ENCODE measurements at regions not wholly inside any gene's neighbourhood (a gene's known extent, or its start where the extent isn't known, plus 50 kb on each side); places are given as distances from the start of the nearest gene placed in this dataset.
"Not testable (repeated sequence)": the region's sequence is repeated elsewhere in the genome, so short reads cannot be mapped to it uniquely, and the experiment has no call there.

DNA sequence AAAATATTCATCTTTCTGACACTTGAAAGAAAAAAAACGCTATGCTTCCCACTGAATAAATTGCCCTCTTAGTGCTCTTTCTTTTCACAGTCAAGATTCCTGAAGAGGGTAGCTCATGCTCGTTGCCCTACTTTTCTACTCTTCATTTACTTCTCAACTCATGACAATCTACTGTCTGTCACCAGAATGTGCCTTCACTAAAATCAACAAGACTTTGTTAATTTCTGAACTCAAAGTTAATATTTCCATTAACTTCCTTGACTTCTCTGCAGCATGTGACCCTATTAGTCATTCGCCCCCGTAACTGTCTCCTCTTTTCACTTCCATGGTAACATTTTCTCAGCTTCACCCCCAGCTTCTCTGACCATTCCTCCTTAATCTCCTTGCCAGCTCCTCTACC lies 98.9 kb upstream of the MAPRE2 start:
- DNase-seq (ENCODE audit: low read depth in 2 of 2): no peak

DNA sequence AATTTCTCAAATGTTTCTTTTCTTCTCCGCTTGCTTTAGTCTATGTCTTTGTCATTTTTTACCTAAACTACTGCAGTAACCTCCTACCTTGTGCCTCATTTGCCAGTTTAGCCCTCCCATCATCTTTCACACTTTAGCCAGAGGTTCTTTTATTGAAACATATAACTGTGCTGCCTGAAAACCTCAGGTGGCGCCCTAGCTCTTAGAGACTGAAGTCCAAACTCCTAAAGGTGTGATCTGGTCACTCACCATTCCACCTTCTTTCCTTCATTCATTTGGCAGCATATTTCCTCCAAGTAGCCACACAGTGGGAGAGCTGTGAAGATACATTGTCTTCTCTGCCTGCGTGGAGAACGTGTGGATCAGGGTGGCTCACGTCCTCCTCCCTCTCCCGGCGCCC lies 98.2 kb upstream of the MAPRE2 start:
- no peak for DNase-seq (ENCODE audit: low read depth in 2 of 2)

GRCh38 chr18:34943587-34943986 lies 97.6 kb upstream of the MAPRE2 start:
- no peak for DNase-seq (ENCODE audit: low read depth in 2 of 2)

DNA sequence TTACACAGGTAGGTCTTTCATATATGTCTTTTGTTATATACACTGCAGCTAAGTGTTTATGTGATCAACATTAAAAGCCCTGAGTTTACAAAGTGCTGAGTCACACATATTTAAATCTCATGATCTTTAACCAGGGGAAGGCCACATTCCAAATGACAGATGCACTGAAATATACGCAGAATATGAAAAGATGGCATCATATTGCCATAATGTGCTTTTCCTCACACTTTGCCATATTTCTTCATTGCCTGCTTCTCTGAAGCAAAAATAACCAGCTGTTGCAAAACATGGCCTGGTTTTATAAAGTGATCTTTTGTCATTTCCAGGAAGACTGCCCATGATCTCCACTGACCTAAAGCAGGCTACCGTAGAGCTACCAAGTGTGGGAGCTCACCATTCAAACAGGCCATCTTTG lies 93.5 kb upstream of the MAPRE2 start:
- DNase-seq (ENCODE audit: low read depth in 2 of 2): no peak

- no peak for DNase-seq (ENCODE audit: low read depth in 2 of 2)
Observed at GRCh38 chr18:34951625-34952379, 89.4 kb upstream of the MAPRE2 start.

GRCh38 chr18:34953212-34953611 lies 88.0 kb upstream of the MAPRE2 start:
- DNase-seq (ENCODE audit: low read depth in 2 of 2): no peak

DNA sequence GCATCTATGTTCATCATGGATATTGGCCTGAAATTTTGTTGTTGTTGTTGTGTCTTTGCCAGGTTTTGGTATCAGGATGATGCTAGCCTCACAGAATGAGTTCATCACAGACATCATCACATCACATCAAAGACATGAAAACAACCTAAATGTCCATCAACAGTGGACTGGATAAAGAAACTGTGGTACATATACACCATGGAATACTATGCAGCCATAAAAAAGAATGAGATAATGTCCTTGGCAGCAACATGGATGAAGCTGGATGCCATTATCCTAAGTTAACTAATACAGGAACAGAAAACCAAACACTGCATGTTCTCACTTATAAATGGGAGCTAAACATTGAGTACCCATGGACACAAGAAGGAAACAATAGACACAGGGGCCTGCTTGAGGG lies 85.7 kb upstream of the MAPRE2 start:
- not testable (repeated sequence) for DNase-seq (ENCODE audit: low read depth in 2 of 2)

- DNase-seq (ENCODE audit: low read depth in 2 of 2): no peak
Observed at GRCh38 chr18:34956663-34957062, 84.5 kb upstream of the MAPRE2 start.

DNA sequence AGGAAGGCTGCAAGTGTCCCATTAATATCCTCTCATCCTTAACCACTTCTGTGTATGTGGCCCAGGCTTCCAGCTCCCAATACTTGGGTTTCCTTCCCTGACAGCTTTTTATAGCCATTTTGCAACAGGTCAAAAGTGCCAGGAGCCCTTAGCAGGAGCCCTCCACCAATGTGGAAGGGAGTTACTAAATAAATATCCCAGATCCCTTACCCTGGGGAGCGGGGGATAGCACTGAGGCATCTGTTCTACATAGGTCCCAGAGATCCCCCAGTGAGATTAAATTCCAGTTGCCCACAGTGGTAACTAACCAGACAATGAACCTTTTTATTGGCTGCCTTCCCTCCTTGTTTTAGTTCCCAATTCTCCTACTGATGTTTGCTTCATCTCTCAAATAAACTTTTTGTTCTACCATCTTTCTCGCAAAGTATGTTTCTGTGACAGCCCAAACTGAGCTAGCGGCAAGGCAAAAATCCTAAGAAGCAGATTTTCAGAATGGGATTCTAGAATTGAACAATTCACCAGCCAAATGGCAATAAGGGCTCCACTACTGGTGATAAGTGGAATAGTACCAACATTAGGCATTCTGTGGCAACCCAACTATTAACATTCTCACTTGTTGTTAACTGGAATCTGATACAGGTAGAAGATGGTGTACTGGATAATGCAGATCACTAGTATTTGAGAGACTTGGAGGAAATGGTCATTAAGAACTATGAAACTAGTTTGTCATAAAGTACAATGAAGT lies 83.9 kb upstream of the MAPRE2 start:
- DNase-seq (ENCODE audit: low read depth in 2 of 2): no peak

- no peak for DNase-seq (ENCODE audit: low read depth in 2 of 2)
Observed at GRCh38 chr18:34957864-34958259, 83.4 kb upstream of the MAPRE2 start.

- DNase-seq (ENCODE audit: low read depth in 2 of 2): no peak
Observed at GRCh38 chr18:34959211-34959829, 81.9 kb upstream of the MAPRE2 start.

GRCh38 chr18:34959989-34960388 lies 81.2 kb upstream of the MAPRE2 start:
- no peak for DNase-seq (ENCODE audit: low read depth in 2 of 2)

DNA sequence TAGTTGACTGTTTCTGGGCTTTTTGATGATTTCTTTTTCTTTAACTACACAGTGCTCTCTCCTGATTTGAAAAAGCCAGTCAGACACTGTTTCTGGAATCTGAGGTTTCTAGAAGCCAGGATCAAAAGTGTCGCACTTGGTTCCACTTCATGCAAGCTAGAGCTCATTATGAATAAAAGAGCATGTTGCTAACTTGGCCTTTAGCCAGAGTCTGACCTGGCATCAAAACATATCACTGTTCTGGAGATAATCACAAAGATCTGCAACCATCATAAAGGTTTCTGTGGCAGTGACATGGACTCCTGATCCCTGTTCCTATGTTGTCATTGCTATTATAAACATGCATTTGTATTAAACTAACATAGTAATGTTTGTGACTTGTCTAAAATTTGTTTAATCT lies 76.1 kb upstream of the MAPRE2 start:
- no peak for DNase-seq (ENCODE audit: low read depth in 2 of 2)

DNA sequence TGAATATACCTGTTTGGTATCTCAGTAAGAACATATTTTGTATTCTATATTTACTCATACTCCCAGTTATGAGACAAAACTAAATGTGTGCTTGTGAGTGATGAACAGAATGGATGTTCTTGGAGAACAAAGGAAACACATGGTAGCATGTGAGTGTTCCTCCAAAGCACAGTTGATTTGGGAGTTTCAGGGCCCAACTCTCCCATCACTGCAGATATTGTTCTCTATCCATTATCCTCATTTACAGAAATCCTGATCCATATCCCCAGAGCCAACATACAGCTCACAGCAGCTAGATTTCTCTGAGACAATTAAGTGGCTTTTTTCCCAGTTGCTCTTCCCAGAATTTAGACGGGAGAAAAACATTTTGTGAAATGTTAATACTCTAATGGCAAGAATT lies 75.6 kb upstream of the MAPRE2 start:
- DNase-seq (ENCODE audit: low read depth in 2 of 2): no peak

DNA sequence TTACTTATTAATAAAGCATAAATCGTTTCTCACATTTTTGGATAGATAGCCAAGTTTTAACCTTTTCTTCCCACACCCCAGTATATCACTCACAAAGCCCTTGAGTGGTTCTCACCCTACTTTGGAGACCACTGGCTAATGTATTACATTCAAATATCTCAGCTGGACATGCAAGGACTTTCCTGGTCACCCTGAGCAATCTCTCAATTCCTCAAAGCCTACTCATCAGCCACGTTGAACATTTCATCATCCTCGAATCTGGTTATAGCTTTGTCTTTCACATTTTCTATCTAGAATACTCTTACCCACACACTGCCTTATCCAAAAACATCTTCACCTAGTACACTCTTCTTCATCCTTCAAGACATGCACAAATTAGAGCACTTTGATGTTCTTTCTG lies 71.1 kb upstream of the MAPRE2 start:
- DNase-seq (ENCODE audit: low read depth in 2 of 2): no peak

DNA sequence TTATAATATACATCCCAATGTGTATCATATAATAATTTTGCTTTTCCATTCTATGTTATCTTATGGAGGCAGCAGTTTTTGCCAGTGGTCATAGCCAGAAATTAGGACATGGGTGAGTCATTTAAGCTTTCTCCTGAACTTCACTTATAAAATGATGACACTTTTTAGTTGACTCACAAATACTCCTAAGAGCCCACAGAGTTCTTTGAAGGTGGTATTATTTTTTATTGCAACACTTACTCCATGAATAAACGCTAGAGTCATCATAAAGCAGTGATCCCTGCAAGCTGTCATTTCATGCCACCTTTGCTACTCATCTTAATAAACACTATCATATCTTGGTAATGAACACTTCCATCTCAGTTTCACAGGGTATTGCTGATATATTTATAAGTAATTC lies 69.9 kb upstream of the MAPRE2 start:
- DNase-seq (ENCODE audit: low read depth in 2 of 2): no peak

DNA sequence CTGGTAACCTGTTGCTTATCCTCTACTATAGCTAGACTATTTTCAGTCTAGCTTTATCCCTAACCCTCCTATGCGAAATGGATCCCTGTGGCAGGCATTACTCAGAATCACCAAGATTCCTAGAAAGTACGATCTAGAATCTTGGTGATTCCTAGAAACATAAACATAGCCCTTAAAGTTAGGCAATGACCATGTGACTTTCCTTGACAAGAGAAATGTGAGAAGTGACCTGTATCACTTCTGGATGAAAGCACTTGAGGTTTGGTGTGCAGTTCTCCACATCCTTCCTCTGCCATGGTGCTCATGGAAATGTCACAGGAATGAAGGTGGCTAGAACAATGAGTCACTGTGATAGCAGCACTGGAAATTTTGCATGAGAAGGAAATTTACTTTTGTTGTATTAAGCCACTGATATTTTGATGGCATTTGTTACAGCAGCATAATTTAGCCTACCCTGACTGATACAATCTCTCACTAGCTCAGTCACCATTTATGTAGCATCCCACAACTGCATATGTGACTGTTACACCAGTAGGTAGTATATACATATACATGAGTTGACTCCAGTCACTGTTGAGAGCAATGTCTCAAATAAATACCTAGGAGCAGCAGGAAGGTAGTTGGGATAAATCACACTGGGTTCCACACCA lies 68.3 kb upstream of the MAPRE2 start:
- no peak for DNase-seq (ENCODE audit: low read depth in 2 of 2)

GRCh38 chr18:34976123-34976522 lies 65.1 kb upstream of the MAPRE2 start:
- DNase-seq (ENCODE audit: low read depth in 2 of 2): no peak

DNA sequence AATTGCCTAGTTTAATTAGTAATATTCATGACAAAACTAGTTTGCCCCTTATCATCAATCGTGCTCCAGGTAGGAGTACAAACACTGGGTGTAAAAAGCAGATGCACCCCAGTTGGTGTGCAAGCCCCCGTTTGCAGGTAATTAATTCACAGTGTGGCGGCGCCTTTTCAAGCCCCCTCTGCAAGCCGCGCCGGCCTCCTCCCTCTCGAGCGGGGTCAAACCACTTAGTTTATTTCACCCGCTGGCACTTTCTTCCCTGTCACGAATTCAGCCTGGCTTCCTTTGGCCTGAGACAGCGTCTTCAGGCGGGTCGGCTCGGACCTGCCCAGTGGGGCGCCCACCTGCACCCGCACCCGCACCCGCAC lies 64.7 kb upstream of the MAPRE2 start:
- no peak for DNase-seq (ENCODE audit: low read depth in 2 of 2)

DNA sequence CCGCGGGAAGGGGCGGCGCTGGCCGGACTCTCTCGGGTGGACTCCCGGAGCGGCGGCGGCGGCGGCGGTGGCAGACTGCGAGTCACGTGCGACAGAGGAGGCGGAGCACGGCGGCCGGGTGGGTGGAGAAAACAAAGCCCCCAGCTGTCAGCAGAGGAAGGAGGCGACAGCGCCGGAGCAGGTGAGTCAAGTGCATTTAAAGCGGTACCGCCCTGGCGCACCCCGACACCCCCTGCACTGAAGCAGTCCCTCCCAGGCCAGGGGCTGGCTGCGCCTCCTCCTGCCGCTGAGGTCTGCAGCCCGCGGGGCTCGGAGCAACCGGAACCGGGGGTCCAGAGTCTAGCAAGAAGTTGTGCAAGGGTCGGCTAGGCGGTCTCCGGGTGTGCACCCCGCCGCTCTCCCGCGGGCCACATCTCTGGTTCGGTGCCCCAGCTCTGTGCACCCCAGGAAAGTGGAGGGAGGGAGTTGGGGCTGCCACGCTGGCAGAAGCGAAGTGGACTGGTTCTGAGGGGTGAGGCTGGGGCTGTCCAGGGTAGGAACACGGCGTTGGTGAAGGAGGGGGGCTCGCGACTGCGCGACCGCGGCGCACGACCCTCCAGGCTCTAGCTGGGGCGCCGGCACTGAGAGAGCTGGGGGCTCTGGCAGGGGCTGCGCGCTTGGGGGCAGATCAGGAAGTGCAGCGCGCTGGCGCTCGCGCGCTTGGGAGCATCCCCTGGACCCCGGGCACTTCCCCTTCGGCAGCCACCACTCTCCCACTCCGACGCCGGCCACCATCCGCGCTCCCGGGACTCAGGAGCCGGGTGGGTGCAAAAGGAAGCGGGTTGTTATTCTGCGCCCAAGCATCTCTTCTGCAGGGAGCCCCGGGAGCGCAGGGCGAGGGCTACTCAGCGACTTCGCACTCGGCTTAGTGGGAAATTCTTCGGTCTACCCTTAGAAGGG lies 64.0 kb upstream of the MAPRE2 start:
- DNase-seq (ENCODE audit: low read depth in 2 of 2): peak; percentile 72

DNA sequence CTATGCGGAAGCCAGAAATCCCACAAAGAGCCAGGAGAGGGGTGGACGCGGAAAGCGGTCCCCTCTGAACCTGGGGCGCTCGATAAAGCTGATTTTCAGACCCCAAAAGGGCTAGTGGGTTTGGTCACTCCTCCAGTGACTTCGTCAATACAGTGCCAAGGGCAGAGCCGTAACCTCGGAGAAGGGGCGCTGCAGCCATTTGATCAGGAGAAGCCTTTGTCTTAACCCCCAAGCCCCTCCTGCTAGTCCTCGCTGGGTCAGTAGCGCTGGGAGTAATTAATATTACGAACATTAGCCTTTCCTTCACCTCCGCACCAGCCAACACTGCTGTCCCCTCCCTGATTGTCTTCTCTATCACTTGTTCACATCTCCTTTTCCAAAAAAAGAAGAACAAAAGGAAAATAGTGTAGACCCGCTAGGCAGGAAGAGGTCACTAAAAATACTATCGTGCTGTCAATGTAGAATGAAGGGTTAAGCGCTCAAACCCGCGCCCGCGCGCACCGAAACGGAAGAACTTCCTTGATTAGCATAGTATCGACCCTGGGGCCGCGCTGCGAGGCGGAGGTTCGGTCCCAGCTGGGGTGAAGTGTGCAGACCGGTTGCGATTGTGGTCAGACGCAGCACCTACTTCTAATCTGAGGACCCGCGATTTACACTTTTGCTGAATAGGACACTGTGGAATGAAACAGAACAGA lies 63.2 kb upstream of the MAPRE2 start:
- no peak for DNase-seq (ENCODE audit: low read depth in 2 of 2)

Measured in activated CD8-positive, alpha-beta memory T cell treated with anti-CD3 and anti-CD28 coated beads for 4 hours (primary cell).